Left colon (tissue), 2 donors: ENCODE measurements at regions not wholly inside any gene's neighbourhood (a gene's known extent, or its start where the extent isn't known, plus 50 kb on each side); places are given as distances from the start of the nearest gene placed in this dataset.
"Not testable (repeated sequence)": the region's sequence is repeated elsewhere in the genome, so short reads cannot be mapped to it uniquely, and the experiment has no call there.

ENCODE experiments used
- ATAC-seq: fragments of 200-7000 bp; cut with Tn5 transposase; one replicate; pipeline ENCODE4 v1.9.1; 2020; ENCODE audit warnings: mild to moderate bottlenecking, moderate library complexity
- DNase-seq, 2 donors: peaks; one replicate each; pipeline ENCODE4 v3.0.0-alpha.2; 2020
- intact Hi-C, 2 donors: fragments of 100-400 bp; cut with DNase I in 1 of 2; cut with micrococcal nuclease in 1 of 2; formaldehyde crosslinking; loops; one replicate each; pipeline versions ENCODE4 v1.11.2 to v1.14.0; 2022; cut with DNase I, micrococcal nuclease
- donor health status: DM: no; HTN: no; CAD: no.
- donor health status: DM: yes; HTN: yes; CAD: no.

DNA sequence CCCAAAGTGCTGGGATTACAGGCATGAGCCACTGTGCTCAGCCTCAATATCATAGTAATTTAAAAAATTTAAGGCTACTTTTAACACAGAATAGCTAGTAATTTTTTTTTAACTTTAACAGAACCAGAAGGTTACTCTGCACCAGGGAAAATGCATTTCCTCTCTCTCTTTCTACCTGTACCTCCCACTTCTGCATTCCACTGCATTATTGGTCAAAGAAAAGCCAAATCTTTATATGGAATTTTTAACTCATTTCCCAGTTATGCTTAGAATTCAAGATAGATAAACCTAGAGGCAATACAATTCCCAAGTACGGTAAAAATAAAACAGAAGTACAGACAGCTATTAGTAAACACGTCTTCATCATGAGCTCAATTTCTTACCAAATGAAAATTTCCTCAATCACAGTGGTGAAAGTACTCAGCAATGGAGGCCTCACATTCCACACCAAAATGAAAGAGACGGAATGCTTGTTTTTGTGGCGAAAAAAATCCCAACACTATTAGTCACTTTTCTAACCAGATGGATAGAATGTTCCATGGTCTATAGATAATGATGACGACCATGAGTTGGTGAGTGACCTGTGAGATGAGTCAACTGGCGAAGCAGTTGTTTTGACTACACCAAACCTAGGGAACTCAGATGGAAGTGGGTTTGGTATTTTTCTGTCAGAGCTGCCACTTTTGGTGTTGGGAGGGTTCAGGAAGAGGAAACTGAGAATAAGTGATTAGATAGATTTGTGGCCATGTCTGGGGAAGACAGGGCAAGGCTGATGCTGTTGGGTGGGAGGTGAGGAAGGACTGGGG, 104.7 kb upstream of the SGK1 start:
- ATAC-seq (no peak), DNase-seq (no peak)
- intact Hi-C loops = no loop called here

GRCh38 chr6:134421501-134421900, 103.6 kb upstream of the SGK1 start:
- ATAC-seq (no peak), DNase-seq (no peak)
- intact Hi-C loops = no loop called here

DNA sequence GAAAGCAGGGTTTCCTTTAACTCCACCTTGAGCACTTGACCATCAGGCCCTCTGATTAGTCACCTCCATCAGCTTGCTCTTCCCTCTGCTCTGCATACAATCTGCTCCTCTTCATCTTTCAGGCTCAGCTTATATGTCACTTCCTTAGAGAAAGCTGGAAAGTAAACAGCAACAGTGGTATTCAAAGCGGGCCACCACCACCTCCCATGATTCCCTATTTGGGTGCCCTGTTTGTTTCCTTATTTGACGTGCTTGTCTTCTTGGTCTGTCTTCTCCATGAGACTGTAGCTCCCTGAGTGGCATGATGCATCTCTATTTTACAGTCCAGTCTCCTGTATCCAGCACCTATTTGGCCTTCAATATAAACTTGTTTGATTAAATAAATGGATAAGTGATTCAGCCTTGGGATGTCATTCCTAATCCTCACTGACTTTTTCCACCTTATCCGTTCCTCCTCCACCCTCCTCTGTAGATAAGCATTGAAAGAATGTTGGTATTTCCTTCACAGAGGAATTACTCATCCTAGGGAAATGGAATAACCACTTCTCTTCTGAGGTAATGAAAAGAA, 102.8 kb upstream of the SGK1 start:
- DNase-seq (no peak), ATAC-seq (no peak)
- intact Hi-C loops = no loop called here

DNA sequence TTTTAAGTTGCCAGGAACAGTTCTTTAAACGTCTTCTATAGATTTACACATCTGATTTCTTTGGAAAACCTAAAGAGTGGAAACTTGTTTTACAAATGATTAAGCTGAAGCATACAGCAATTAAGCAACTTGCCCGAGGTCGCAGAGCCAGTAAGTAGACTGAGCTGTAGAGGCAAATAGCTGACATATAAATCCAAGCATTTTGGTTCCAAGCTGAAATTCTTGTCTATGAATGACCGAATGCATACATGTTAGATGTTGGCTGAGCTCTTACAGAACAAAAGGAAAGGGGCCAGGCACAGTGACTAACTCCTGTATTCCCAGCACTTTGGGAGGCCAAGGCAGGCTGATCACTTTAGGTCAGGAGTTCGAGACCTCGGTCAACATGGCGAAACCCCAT, 101.8 kb upstream of the SGK1 start:
- ATAC-seq (no peak), DNase-seq (no peak)
- intact Hi-C loops = no loop called here

DNA sequence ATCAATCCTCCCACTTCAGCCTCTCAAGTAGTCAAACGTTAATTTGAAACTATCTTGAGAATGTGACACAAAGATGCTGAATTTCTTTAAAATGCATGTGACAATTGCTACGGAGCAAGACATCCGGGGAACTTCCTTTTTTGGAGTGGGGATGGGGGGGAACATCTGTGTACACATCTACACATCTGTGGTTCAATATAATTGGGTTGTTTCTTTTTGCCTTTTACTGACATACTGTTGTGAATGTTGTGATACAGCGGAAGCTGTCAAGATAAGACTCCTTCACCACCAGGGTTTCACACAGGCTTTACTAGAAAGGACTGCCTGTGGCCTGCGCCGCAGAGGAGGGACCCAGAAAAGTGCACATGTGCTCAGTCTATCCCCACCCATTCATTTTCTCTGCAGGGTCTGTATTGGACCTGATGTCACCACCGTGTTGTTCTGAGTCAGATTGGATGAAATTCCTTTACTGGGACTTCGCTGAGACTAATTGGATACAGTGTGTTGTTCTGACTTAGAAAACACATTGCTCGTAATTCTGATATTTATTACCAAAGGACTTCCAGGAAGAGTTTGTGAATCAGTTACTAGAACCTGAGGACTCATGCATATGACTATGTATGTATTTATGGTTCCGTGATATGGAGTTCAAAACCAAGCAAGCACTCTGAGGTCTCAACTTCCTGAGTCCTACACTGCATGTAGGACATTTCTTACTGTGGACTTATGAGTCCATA, 98.7 kb upstream of the SGK1 start:
- intact Hi-C loops = no loop called here
- ATAC-seq (peak; percentile 62), DNase-seq (no peak)

- intact Hi-C loops = no loop called here
- ATAC-seq (no peak), DNase-seq (no peak)
Observed at GRCh38 chr6:134415656-134416055, 97.7 kb upstream of the SGK1 start.

DNA sequence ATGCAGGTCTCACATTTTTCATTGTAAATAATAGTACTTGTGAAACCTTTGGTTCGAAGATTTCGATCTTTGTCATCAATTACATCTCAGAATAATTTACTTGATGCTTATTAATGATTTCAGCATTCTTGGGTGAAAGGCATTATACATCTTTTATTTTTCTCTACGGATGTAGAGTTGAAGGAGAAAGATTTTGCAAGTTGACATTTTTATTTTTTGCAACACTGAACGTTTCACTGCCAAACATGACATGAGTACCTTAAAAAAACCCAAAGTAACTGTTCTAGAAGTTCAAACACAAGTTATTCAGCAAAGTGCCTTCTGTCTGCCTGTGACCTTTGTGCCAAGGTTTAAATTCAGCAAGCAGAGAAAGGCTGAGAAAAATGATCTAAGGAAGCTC, 97.3 kb upstream of the SGK1 start:
- ATAC-seq = no peak
- no peak for DNase-seq
- intact Hi-C loops = no loop called here

DNA sequence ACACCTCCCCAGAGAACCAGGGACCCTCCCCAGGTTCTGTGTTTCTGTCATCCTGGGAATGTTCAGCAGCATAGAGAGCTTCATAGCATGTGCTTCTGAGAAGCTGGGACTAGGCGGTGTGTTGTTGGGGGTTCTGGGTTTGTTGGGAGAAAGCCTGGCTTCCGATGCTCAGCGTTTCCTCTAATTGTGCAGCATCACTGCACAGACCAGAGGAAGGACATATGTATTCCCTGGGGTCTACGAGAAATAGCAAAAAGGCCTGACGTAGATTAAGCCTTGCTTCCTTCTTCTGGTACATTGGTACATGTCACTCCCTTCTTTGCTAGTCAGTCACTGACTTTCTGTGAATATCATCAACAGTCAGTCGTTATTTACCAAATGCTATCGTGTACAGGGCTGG, 96.9 kb upstream of the SGK1 start:
- DNase-seq (no peak), ATAC-seq (no peak)
- intact Hi-C loops = no loop called here

- intact Hi-C loops = no loop called here
- no peak for ATAC-seq
- no peak for DNase-seq
Observed at GRCh38 chr6:134413241-134413643, 95.3 kb upstream of the SGK1 start.

- DNase-seq (no peak), ATAC-seq (no peak)
- intact Hi-C loops = no loop called here
Observed at GRCh38 chr6:134410541-134410940, 92.6 kb upstream of the SGK1 start.

DNA sequence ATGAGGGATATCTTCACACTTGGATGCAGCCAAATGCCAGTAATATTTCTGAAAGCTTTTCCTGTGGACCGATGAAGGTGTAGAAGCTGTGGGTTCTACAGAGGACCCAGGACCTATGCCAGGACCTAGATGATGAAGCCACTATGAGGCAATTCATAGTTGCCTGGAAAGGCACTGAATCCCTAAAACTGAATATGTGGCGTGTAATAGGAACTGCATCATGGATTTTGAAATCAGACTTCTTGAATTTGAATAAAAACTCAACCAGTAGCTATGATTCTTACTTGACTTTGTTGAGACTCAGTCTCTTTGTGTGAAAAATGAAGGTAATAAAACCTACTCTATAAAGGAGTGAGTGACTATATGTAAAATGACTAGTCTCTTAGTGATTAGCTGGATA, 89.9 kb upstream of the SGK1 start:
- intact Hi-C loops = no loop called here
- no peak for DNase-seq
- no peak for ATAC-seq

DNA sequence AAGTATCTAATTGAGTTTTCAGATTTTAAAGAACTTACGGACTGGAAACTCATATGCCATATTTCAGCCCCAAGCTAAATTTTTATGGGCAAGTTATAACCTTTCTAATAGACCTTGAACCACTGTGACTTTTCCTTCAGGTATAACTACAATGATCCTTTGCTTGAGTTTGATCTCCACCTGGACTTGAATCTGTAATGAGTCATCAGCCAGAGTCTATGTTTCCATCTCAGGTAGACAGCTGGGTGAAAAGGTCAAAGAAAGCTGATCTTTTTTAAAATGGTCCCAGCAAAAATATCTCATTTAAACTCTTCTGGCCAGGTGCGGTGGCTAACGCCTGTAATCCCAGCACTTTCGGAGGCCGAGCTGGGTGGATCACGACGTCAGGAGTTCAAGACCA, 88.4 kb upstream of the SGK1 start:
- ATAC-seq = no peak
- intact Hi-C loops = no loop called here
- no peak for DNase-seq

DNA sequence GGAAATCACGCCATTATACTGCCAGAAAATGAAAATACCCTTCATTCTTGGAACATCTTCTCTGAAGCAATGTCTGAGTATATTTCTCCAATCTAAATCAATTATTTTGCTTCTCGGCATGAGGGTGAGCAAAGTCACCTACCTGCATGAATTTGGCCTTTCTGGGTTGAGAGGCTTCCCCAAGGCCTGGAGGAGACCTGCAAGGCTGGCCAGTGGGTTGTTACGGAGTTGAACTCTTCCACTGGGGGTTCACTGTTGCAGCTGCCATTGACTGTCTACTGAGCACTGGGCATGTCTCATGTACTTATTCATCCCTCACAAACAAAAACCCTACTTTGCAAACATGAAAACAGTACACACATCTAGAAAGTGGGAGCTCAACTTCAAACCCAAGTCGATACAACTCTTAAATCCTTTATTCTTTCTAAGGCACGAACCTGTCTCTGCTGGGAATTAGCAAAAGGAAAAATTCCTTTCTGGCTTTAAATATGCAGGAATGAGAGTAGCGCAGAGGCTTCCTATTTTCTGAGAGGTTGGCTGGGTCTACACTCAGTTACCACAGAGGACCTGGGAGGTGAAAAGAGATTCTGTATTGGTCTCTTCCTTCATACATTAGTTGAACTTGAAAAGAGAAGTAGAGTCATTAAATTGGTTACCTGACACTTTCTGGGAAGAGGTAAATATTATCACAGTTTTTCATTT, 87.6 kb upstream of the SGK1 start:
- ATAC-seq = no peak
- intact Hi-C loops = no loop called here
- DNase-seq = no peak

- ATAC-seq, DNase-seq, intact Hi-C loops: not testable (repeated sequence)
Observed at GRCh38 chr6:134403312-134403711, 85.4 kb upstream of the SGK1 start.

- DNase-seq (no peak), ATAC-seq (no peak)
- intact Hi-C loops = no loop called here
Observed at GRCh38 chr6:134402372-134402984, 84.6 kb upstream of the SGK1 start.

DNA sequence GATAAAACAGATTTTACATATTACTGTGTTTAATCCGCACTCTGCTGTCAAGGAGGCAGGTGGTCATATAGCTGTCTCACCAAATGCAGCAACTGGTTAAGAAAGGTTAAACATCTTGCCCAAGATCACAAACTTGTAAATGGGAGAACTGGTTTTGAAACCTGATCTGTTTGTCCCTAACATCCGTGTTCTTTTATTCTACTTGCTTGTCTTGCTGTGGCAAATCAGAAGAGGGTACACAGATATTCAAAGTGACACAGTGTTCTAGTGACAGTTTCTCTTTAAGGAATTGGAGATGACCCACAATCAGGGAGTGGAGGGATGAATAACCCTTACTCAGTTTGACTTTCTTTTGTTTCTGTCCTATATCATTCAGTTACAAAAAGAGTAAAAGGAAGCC, 83.0 kb upstream of the SGK1 start:
- DNase-seq (no peak), ATAC-seq (no peak)
- intact Hi-C loops = no loop called here

GRCh38 chr6:134398453-134398852, 80.5 kb upstream of the SGK1 start:
- intact Hi-C loops = no loop called here
- ATAC-seq (peak; percentile 36), DNase-seq (peak in 1 of 2 donors; percentile 10)

GRCh38 chr6:134397676-134398075, 79.8 kb upstream of the SGK1 start:
- DNase-seq = no peak
- intact Hi-C loops = no loop called here
- ATAC-seq = no peak

DNA sequence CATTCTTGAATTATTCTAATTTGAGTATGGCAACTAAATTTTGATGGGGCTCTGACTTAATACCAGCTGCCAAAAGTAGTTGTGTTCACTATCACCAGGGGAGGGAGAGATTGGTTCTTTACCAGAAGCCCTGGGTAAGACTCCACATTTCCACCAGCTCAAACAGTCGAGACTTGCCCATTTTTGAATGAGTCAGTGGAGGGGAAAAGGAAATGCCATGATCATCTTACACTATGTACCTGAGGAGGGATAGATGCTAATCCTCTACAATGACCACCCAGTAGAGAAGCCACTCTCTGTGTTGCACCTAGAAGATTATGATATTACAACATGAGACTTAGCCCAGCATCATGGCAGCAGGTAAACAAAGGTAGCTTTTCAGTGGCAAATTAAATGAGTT, 77.0 kb upstream of the SGK1 start:
- no peak for ATAC-seq
- intact Hi-C loops = no loop called here

More for the DNA sequence above, 77.0 kb upstream of the SGK1 start:
- DNase-seq = no peak
